ENCODE measurements at regions not wholly inside any gene's neighbourhood (a gene's known extent, or its start where the extent isn't known, plus 50 kb on each side); places are given as distances from the start of the nearest gene placed in this dataset.

DNA sequence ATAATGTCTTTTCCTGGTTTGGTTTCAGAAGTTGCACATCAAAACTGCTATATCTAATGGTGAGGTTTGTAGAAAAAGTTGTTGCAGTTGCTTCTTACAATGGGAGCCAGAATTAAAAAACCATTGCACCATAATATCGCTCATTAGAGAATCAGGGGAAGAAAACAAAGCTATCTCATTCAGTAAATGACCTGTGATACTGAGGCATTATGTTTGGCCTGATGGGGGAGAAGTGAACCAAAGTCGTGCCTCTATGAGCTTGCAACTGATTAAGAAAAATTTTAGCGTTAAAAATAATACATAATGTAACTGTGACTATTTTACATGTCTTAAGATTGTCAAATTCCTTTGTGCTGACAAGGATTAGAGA lies 60.2 kb upstream of the ARHGEF26 start:
- DNase-seq (ENCODE audit: low read depth): no peak

DNA sequence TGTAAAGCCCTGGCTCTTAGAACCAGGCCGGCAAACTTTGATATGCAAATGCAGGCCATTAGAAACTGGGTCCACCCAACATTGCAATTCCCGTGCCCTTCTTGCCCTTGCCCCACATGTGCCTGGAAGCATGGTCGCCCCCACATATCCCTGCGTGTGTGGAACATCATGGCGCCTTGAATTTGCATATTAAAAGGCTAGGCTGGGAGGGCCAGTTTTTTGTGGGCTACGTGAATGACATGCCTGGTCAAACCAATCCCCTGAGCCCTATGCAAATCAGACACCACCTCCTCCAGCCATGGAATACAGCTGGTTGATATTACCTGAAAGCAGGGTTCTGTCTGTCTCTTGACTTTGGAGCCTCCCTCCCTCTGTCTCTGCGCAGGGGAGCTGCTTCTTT lies 58.7 kb upstream of the ARHGEF26 start:
- DNase-seq (ENCODE audit: low read depth): no peak

DNA sequence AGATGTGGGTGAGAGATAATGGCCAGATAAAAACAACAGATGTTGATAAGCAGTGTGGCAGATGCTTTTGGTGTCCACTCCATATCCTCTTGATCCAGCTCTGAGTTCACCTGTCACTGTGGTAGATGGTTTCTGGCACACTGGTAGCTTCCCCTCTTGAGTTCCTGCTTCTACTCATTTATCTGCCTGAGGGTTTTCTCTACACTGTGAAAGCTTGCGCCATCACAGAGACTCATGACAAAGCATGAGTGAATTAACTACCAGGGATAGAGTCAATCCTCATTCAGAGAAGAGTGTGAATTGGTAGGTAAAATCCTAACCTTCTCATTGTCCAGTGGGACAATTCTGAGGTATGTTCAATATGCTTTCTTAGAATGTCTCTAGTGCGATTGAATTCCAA lies 50.0 kb upstream of the ARHGEF26 start:
- no peak for DNase-seq (ENCODE audit: low read depth)

All from stimulated activated CD8-positive, alpha-beta memory T cell treated with anti-CD3 and anti-CD28 coated beads, Interleukin-12 subunit alpha, Interleukin-12 subunit beta, amount 100 ng/mL, for 4 hours (primary cell).